ENCODE measurements at regions not wholly inside any gene's neighbourhood (a gene's known extent, or its start where the extent isn't known, plus 50 kb on each side); places are given as distances from the start of the nearest gene placed in this dataset.

- TF ChIP-seq CTCF (IDR thresholded peaks at IDR 0.05) (no peak), REST (IDR thresholded peaks at IDR 0.05; ENCODE audit: insufficient read depth in 1 of 2, low read depth in 2 of 2, low read length in 1 of 2) (no peak), POLR2AphosphoS5 (IDR thresholded peaks at IDR 0.05; ENCODE audit: low read depth, low read length) (no peak), TCF7L2 (IDR thresholded peaks at IDR 0.05; ENCODE audit: low read depth, low read length) (no peak), SIN3A (IDR thresholded peaks at IDR 0.05; ENCODE audit: borderline replicate concordance, insufficient read depth, low read depth, low read length) (no peak)
These were observed 436.9 kb upstream of the ZNF717 start for GRCh38 chr3:76222201-76222600.

All from Panc1 (cell line).